Mesendoderm (in vitro differentiated cells): ENCODE measurements at regions not wholly inside any gene's neighbourhood (a gene's known extent, or its start where the extent isn't known, plus 50 kb on each side); places are given as distances from the start of the nearest gene placed in this dataset.
"Not testable (repeated sequence)": the region's sequence is repeated elsewhere in the genome, so short reads cannot be mapped to it uniquely, and the experiment has no call there.

Experiments used
- DNase-seq: peaks from one replicate; pipeline ENCODE4 v3.0.0; 2013
- H2AK5ac ChIP-seq: 2 replicates; pipeline ENCODE4 v1.6.1; 2013; ENCODE audit warnings: low read length, inconsistent platforms
- H2BK120ac ChIP-seq: 2 replicates; pipeline ENCODE4 v1.6.1; 2013; ENCODE audit warnings: low read depth, mild to moderate bottlenecking, low read length, moderate library complexity, mixed read lengths
- H2BK15ac ChIP-seq: replicated peaks from 2 replicates; pipeline ENCODE4 v1.6.1; 2013; ENCODE audit warnings: low read depth, mild to moderate bottlenecking, moderate library complexity
- H2BK5ac ChIP-seq: 2 replicates; pipeline ENCODE4 v1.6.1; 2013; ENCODE audit warnings: low read length, inconsistent platforms
- H3K18ac ChIP-seq: 2 replicates; pipeline ENCODE4 v1.6.1; 2013; ENCODE audit warnings: mild to moderate bottlenecking, low read length, mixed read lengths
- H3K23ac ChIP-seq: one replicate; pipeline ENCODE4 v1.6.1; 2013; ENCODE audit warnings: low read length
- H3K27ac ChIP-seq: 2 replicates; pipeline ENCODE4 v1.5.1; 2013; ENCODE audit warnings: low read depth, mild to moderate bottlenecking, inconsistent platforms, low read length, moderate library complexity
- H3K27me3 ChIP-seq: 2 replicates; pipeline ENCODE4 v1.6.1; 2013; ENCODE audit warnings: low read length, control low read depth, mild to moderate bottlenecking, inconsistent platforms; ENCODE audit not compliant: insufficient read depth, poor library complexity
- H3K36me3 ChIP-seq: 2 replicates; pipeline ENCODE4 v1.6.1; 2013; ENCODE audit warnings: low read length, inconsistent platforms; ENCODE audit not compliant: control insufficient read depth, insufficient read depth
- H3K4ac ChIP-seq: one replicate; pipeline ENCODE4 v1.6.1; 2013; ENCODE audit warnings: low read depth, mild to moderate bottlenecking, low read length, moderate library complexity
- H3K4me1 ChIP-seq: 2 replicates; pipeline ENCODE4 v1.6.1; 2013; ENCODE audit warnings: low read depth, low read length, inconsistent platforms; ENCODE audit not compliant: control insufficient read depth
- H3K4me2 ChIP-seq: 2 replicates; pipeline ENCODE4 v1.6.1; 2013; ENCODE audit warnings: low read length
- H3K4me3 ChIP-seq: 2 replicates; pipeline ENCODE4 v1.5.1; 2013; ENCODE audit warnings: mild to moderate bottlenecking, low read length
- H3K56ac ChIP-seq: one replicate; pipeline ENCODE4 v1.6.1; 2013; ENCODE audit warnings: low read length
- H3K79me1 ChIP-seq: 2 replicates; pipeline ENCODE4 v1.6.1; 2013; ENCODE audit warnings: low read length, inconsistent platforms
- H3K79me2 ChIP-seq: 2 replicates; pipeline ENCODE4 v1.6.1; 2013; ENCODE audit warnings: mild to moderate bottlenecking, low read length; ENCODE audit not compliant: control insufficient read depth, insufficient read depth
- H3K9ac ChIP-seq: 2 replicates; pipeline ENCODE4 v1.6.1; 2013; ENCODE audit warnings: low read length, inconsistent platforms
- H4K5ac ChIP-seq: one replicate; pipeline ENCODE4 v1.6.1; 2013; ENCODE audit warnings: low read length
- H4K8ac ChIP-seq: one replicate; pipeline ENCODE4 v1.6.1; 2013; ENCODE audit warnings: low read depth, mild to moderate bottlenecking, control low read depth, low read length, moderate library complexity
- WGBS: extraction: QIAGEN DNeasy Blood & Tissue Kit; methylation state at CpG from one replicate; pipeline ENCODE4 v1.1.7; 2013; ENCODE audit warnings: low lambda C conversion rate, missing lambda C conversion rate; ENCODE audit not compliant: insufficient coverage; ENCODE audit errors: extremely low coverage; 5-methylcytosine and 5-hydroxymethylcytosine counted together

- Histone ChIP-seq H3K4me1 (no peaks in the 10 kb centered on the region), H3K79me1 (no peaks in the 10 kb centered on the region), H3K27me3 (no peaks in the 10 kb centered on the region), H3K4me3 (peak overlapping the region; percentile 34), H3K9ac (peak overlapping the region; percentile 68), H3K18ac (peak overlapping the region; percentile 22), H3K56ac (peak overlapping the region; percentile 85), H2BK15ac (no peak overlapping the region), H2BK5ac (no peak overlapping the region), H3K23ac (no peak overlapping the region), H3K36me3 (no peaks in the 10 kb centered on the region), H4K5ac (no peak overlapping the region), H3K79me2 (no peaks in the 10 kb centered on the region), H2BK120ac (no peak overlapping the region), H3K4me2 (peak overlapping the region; percentile 46), H2AK5ac (no peak overlapping the region), H3K27ac (peak overlapping the region; percentile 32), H4K8ac (no peak overlapping the region), H3K4ac (no peak overlapping the region)
- peak; percentile 91 for DNase-seq
- no CpG with 5 or more reads among the region's 45 CpGs for WGBS
Observed at GRCh38 chr15:77944002-77944867, 133.3 kb downstream of the TBC1D2B start.

GRCh38 chr15:77942611-77943211 is 134.8 kb downstream of the TBC1D2B start:
- Histone ChIP-seq H3K4me1 (no peaks in the 10 kb centered on the region), H3K4me2 (no peak overlapping the region), H3K27me3 (no peaks in the 10 kb centered on the region), H3K4me3 (no peak overlapping the region), H3K36me3 (no peaks in the 10 kb centered on the region), H3K56ac (no peak overlapping the region), H2BK15ac (no peak overlapping the region), H4K8ac (no peak overlapping the region), H3K79me2 (no peaks in the 10 kb centered on the region), H2BK120ac (no peak overlapping the region), H3K23ac (no peak overlapping the region), H3K27ac (no peak overlapping the region), H2BK5ac (no peak overlapping the region), H3K9ac (no peak overlapping the region), H3K18ac (no peak overlapping the region), H3K79me1 (no peaks in the 10 kb centered on the region), H2AK5ac (no peak overlapping the region), H3K4ac (no peak overlapping the region), H4K5ac (no peak overlapping the region)
- DNase-seq = no peak
- WGBS = no CpG with 5 or more reads among the region's 6 CpGs

GRCh38 chr15:77941090-77941827 is 136.3 kb downstream of the TBC1D2B start:
- not testable (repeated sequence) for H3K27ac ChIP-seq, H3K4ac ChIP-seq, H2BK120ac ChIP-seq, H3K9ac ChIP-seq, H3K79me2 ChIP-seq, H2AK5ac ChIP-seq, H3K18ac ChIP-seq, H2BK5ac ChIP-seq, H3K4me3 ChIP-seq, H3K4me1 ChIP-seq, H3K56ac ChIP-seq, H4K8ac ChIP-seq, H3K23ac ChIP-seq, H3K79me1 ChIP-seq, H4K5ac ChIP-seq, H3K36me3 ChIP-seq, H2BK15ac ChIP-seq, H3K4me2 ChIP-seq, H3K27me3 ChIP-seq, DNase-seq
- WGBS = no CpG with 5 or more reads among the region's 25 CpGs

DNA sequence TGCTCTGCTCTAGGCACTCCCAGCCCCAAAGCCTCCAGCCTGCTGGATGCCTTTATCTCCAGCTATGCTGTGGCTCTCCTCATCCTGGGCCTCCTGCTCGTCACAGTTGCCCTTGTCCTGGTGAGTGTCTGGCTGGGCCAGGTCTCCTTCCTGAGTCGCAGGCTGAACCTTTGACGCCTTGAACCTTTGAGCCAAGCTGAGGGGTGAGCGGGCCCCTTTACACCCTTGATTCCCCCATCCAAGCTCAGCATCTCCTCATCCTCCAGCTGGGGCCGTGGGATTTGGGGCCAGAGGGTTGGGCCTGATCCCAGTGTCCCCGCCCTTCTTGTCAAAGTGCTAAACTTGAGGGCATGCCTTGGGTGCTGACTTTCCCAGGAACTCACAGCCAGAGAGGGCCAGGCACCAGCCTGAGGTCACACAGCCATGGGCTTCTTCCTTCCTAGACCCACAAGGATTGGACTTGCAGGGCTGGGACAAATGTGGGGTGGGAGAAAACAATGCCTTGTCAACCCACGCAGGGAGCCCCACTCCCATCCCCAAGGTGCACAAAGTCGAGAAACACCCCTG is 137.0 kb downstream of the TBC1D2B start:
- Histone ChIP-seq H3K18ac (no peak overlapping the region), H3K9ac (no peak overlapping the region), H2AK5ac (no peak overlapping the region), H4K5ac (no peak overlapping the region), H3K4me3 (no peak overlapping the region), H3K79me2 (no peaks in the 10 kb centered on the region), H2BK120ac (no peak overlapping the region), H3K27me3 (no peaks in the 10 kb centered on the region), H3K4ac (no peak overlapping the region), H3K4me1 (no peaks in the 10 kb centered on the region), H2BK5ac (no peak overlapping the region), H3K4me2 (no peak overlapping the region), H3K36me3 (no peaks in the 10 kb centered on the region), H3K27ac (no peak overlapping the region), H3K23ac (no peak overlapping the region), H2BK15ac (no peak overlapping the region), H4K8ac (no peak overlapping the region), H3K56ac (no peak overlapping the region), H3K79me1 (no peaks in the 10 kb centered on the region)
- no CpG with 5 or more reads among the region's 8 CpGs for whole genome bisulfite sequencing
- no peak for DNase-seq

DNA sequence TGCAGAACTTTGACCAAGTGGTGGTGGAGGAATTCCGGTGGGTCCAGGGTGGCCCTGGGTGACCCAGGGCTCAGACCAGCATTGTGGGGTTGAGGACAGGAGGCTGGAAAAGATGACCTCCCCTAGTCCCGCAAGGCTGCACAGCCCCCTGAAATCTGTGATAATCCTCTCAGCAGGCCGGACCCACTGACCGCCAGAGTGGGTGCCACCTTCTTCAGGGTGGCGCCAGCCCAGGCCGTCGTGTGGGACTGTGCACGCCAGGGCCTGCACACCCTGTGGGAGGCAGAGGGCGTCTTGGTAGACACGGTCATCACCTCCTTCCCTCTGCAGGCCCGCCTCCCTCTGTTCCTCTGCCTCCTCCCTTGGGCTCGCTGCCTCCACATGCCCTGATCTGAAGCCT is 137.7 kb downstream of the TBC1D2B start:
- no peak overlapping the region for H3K9ac ChIP-seq
- H3K79me2 ChIP-seq = no peaks in the 10 kb centered on the region
- H3K36me3 ChIP-seq = no peaks in the 10 kb centered on the region
- no peak overlapping the region for H3K18ac ChIP-seq
- no peak overlapping the region for H4K8ac ChIP-seq
- DNase-seq = no peak
- H3K4me1 ChIP-seq = no peaks in the 10 kb centered on the region
- no peak overlapping the region for H3K4me2 ChIP-seq
- H3K79me1 ChIP-seq = no peaks in the 10 kb centered on the region
- no peak overlapping the region for H2AK5ac ChIP-seq
- no peak overlapping the region for H3K4me3 ChIP-seq
- H3K27me3 ChIP-seq = no peaks in the 10 kb centered on the region
- H3K56ac ChIP-seq = no peak overlapping the region
- no CpG with 5 or more reads among the region's 12 CpGs for WGBS
- H3K4ac ChIP-seq = no peak overlapping the region
- no peak overlapping the region for H3K27ac ChIP-seq
- H2BK5ac ChIP-seq = no peak overlapping the region
- no peak overlapping the region for H4K5ac ChIP-seq
- H2BK120ac ChIP-seq = no peak overlapping the region
- H2BK15ac ChIP-seq = no peak overlapping the region
- no peak overlapping the region for H3K23ac ChIP-seq
